ENCODE measurements at regions not wholly inside any gene's neighbourhood (a gene's known extent, or its start where the extent isn't known, plus 50 kb on each side); places are given as distances from the start of the nearest gene placed in this dataset.

- no peak for DNase-seq (ENCODE audit: low spot score)
These were observed 54.8 kb downstream of the CCDC71L start for GRCh38 chr7:106606120-106606519.

GRCh38 chr7:106604971-106605370, 56.0 kb downstream of the CCDC71L start:
- no peak for DNase-seq (ENCODE audit: low spot score)

DNA sequence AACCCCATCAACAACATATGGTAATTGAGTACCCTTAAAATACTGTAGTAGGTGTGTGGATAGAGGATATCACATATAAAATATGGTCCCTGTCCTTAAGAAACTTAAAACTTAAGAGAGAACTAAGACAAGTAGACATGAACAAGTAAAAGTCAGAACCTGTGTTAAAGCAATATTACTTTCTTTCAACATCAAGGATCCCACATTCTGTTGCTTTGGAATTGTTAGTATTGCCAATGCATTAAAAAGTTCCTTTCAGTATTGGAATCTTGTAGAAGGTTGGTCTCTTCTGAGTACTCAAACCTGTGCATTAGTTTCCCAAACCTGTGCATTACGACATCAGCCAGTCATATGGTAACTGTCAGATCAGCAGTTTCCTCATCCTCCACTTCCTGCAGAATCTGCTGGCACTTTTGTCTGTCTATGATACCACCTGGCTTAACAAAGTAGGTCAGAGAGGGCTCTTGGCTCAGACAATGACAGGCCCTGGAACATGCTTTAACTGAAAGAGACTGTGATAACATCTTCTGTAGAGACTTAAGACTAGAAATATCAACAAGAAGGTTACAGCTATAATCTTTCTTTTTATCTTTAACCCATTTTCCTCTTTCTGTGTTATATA, 56.5 kb downstream of the CCDC71L start:
- no peak for DNase-seq (ENCODE audit: low spot score)

- no peak for DNase-seq (ENCODE audit: low spot score)
These were observed 57.6 kb downstream of the CCDC71L start for GRCh38 chr7:106603346-106603745.

GRCh38 chr7:106602062-106602461, 58.9 kb downstream of the CCDC71L start:
- DNase-seq (ENCODE audit: low spot score) = no peak

DNA sequence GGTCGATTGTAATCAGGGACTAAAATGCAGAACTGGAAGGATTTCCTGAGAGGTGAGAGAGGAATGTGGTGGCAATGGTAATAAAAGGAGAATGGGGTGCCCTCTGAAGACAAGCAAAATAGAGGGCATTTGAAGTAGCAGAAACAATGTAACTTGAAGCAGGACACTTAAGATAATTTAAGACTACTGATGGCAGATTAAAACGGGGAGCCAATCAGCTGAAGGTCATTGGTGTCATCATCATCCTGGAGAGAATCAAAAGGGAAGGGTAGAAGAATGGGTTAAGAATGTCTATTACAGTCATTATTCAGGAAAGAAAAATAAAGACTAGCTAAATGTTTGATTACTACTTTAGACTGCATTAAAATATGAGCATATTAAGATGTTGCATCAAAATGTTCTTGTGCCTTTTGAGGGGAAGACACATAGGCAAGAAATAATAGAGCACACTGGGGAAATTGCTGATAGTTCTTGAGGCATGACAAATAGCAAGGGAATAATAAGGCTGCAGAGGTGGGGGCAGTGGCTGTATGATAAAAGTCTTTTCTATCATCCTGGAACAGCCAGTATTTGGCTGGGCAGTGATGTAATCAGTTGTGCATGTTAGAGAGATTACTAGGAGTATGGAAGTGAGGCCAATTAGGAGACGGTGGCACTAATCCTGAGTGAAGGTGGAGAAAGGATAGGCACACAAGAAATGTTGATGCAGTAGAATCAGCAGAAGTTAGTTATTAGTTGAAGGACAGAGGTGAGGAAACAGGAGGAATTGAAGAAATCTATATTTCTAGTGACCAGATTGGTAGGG, 60.2 kb downstream of the CCDC71L start:
- DNase-seq (ENCODE audit: low spot score) = no peak

DNA sequence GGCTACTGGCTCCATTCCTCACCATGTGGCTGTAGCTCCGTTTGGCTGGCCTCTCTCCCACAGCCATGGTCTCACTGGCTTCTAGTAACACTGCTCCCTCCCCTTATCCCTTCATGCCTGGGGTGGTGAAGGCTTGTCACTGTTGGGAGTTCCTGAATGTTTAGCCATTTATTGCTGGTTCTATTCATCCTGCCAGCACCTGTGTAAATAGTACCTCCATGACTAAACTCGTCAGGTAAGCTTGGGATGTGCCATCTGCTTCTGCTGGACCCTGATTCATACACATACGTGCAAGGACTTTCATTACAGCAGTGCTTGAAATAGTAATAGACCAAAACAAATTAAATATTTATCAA, 61.6 kb downstream of the CCDC71L start:
- DNase-seq (ENCODE audit: low spot score) = no peak

GRCh38 chr7:106598663-106599342, 62.2 kb downstream of the CCDC71L start:
- DNase-seq (ENCODE audit: low spot score) = peak; percentile 45

GRCh38 chr7:106597751-106598546, 63.0 kb downstream of the CCDC71L start:
- DNase-seq (ENCODE audit: low spot score) = no peak

GRCh38 chr7:106597014-106597413, 63.9 kb downstream of the CCDC71L start:
- DNase-seq (ENCODE audit: low spot score) = no peak

DNA sequence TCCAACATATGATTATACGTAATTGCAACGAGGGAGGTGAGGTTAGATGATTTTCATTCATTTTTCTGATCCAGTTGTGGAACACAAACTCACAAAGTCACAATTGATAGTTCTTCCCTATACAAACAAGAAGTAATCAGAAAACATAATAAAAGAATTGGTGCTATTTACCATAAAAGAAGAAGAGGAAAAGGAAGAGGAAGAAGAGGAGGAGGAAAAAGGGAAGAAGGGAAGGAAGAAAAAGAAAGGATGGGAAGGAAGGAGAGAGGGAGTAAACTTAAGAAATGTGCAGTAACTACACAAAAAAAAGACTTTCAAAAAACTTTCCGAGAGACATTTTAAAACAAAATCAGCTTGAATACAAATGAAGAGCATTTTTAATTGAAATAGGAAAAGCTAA, 65.0 kb downstream of the CCDC71L start:
- no peak for DNase-seq (ENCODE audit: low spot score)

DNA sequence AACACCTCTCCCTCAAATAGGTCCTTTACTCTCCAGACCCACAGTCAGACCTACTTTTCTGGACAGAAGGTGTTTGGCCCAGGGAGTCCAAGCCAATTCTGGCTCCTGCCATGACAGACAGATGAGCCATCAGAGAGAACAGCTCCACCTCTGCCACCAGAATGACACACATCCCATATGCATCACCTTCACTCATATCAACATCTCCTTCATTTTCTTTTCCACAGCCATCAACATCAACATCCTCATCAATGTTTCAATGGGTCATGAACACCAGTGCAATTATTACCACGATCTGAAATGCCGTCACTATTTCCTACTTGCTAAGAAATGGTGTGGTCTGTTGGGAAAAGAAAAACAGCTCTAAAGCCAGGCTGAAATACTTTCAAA, 67.9 kb downstream of the CCDC71L start:
- DNase-seq (ENCODE audit: low spot score) = no peak

GRCh38 chr7:106592282-106593027, 68.5 kb downstream of the CCDC71L start:
- no peak for DNase-seq (ENCODE audit: low spot score)

DNA sequence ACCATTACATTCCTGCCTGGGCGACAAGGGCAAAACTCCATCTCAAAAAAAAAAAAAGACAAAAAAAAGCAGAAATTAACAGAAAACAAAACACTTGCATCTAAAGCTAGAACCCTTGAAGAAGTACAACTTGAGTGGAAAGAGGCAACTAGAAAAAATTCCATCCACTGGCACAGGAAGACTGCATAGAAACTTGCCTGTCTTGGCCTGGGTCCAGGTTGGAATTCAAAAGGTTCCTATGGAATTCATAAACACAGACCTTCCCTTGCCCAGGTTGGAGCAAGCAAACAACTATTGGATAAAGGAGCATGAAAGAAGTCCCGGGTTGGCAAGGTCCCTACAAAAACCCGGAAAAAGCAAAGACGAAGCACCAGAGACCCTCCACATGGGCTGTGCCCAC, 69.8 kb downstream of the CCDC71L start:
- DNase-seq (ENCODE audit: low spot score) = no peak

DNA sequence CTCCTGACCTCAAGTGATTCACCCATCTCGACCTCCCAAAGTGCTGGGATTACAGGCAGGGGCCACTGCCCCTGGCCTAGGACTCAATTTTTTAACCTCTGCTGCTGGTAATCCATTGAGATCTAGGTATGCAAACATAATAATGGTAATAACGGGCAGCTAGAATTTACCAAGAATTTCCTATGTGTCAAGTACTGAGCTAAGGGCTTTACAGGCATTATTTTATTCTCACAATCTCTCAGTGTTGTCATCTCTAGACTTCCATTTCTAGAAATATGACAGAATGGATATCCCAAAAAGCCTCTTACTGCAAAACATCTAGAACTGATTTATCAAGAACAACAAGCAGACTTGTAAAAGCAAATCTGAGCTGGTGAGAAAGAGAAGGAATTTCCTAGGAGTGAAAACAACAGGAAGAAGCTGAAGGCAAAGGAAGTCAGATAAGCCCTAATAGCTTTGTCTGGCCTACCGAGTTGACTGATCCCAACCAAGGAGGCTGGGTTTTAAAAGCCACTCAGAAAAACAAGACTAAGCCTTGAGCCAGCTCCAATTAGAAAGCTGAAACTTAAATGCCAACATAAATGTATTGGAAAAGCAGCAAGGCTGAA, 70.6 kb downstream of the CCDC71L start:
- DNase-seq (ENCODE audit: low spot score) = no peak

- no peak for DNase-seq (ENCODE audit: low spot score)
These were observed 71.6 kb downstream of the CCDC71L start for GRCh38 chr7:106589198-106589879.

- no peak for DNase-seq (ENCODE audit: low spot score)
These were observed 72.3 kb downstream of the CCDC71L start for GRCh38 chr7:106588422-106589197.

- no peak for DNase-seq (ENCODE audit: low spot score)
These were observed 75.8 kb downstream of the CCDC71L start for GRCh38 chr7:106584914-106585759.
